ENCODE measurements at regions not wholly inside any gene's neighbourhood (a gene's known extent, or its start where the extent isn't known, plus 50 kb on each side); places are given as distances from the start of the nearest gene placed in this dataset.
"Not testable (repeated sequence)": the region's sequence is repeated elsewhere in the genome, so short reads cannot be mapped to it uniquely, and the experiment has no call there.

- in situ Hi-C loops (cut with MboI; ENCODE audit: low sequenced_read_pairs, unreplicated experiment): no loop called here
Measured at GRCh38 chr5:119968690-119969089, 339.3 kb downstream of the FAM170A start.

GRCh38 chr5:119987077-119987476 is 357.7 kb downstream of the FAM170A start:
- in situ Hi-C loops (cut with MboI; ENCODE audit: low sequenced_read_pairs, unreplicated experiment); DNase-seq (ENCODE audit: low spot score): not testable (repeated sequence)

More at GRCh38 chr5:119968690-119969089, 339.3 kb downstream of the FAM170A start:
- TF ChIP-seq CTCF (IDR thresholded peaks at IDR 0.05; ENCODE audit: borderline replicate concordance, control extremely low read depth, extremely low read depth, insufficient read depth, missing control alignments): no peak
- no peak for DNase-seq (ENCODE audit: low spot score)

GRCh38 chr5:119991625-119992024 is 362.3 kb downstream of the FAM170A start:
- no peak for TF ChIP-seq CTCF (IDR thresholded peaks at IDR 0.05; ENCODE audit: borderline replicate concordance, control extremely low read depth, extremely low read depth, insufficient read depth, missing control alignments)
- in situ Hi-C loops (cut with MboI; ENCODE audit: low sequenced_read_pairs, unreplicated experiment): no loop called here
- DNase-seq (ENCODE audit: low spot score): no peak

GRCh38 chr5:119996128-119996527 is 366.8 kb downstream of the FAM170A start:
- TF ChIP-seq CTCF (IDR thresholded peaks at IDR 0.05; ENCODE audit: borderline replicate concordance, control extremely low read depth, extremely low read depth, insufficient read depth, missing control alignments): no peak
- DNase-seq (ENCODE audit: low spot score): no peak
- in situ Hi-C loops (cut with MboI; ENCODE audit: low sequenced_read_pairs, unreplicated experiment): no loop called here

DNA sequence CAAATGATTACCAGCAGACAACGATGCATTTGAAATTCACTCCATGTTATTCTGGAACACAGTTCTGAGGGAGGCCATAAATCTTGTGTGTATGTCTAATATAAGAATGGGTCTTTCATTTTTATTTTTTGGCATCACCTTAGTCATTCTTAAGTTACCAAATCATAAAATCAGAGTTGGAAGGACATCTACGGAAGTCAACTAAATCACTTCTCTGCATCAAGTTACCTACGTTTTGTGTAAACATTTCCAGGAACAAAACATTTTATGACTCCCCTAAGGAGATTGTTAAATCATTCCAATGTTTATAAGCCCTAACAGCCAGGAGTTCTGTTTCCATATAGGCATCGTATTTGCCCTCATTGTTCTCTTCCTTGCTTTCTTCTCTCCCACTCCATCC is 378.2 kb downstream of the FAM170A start:
- in situ Hi-C loops (cut with MboI; ENCODE audit: low sequenced_read_pairs, unreplicated experiment): no loop called here
- no peak for DNase-seq (ENCODE audit: low spot score)
- no peak for TF ChIP-seq CTCF (IDR thresholded peaks at IDR 0.05; ENCODE audit: borderline replicate concordance, control extremely low read depth, extremely low read depth, insufficient read depth, missing control alignments)

DNA sequence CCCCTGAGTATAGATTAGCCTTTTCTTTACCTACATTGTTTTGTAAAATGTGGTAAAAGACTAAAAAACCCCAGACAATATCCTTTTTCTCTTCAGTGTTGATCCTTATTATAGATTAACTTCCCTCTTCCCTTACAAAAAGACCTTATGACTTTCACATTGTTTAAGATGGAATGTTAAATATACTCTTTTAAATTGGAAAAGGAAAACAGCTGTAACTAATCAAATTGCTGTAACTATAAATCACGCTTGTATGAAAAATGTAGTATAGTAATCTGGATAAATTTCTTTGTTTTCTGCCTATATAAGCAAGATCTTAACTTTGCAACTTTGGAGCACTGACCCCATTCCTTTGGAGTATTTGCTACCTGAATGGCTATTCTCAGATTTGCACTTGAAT is 383.1 kb downstream of the FAM170A start:
- DNase-seq (ENCODE audit: low spot score): no peak
- in situ Hi-C loops (cut with MboI; ENCODE audit: low sequenced_read_pairs, unreplicated experiment): no loop called here
- no peak for TF ChIP-seq CTCF (IDR thresholded peaks at IDR 0.05; ENCODE audit: borderline replicate concordance, control extremely low read depth, extremely low read depth, insufficient read depth, missing control alignments)

GRCh38 chr5:120014535-120014934 is 385.2 kb downstream of the FAM170A start:
- no peak for TF ChIP-seq CTCF (IDR thresholded peaks at IDR 0.05; ENCODE audit: borderline replicate concordance, control extremely low read depth, extremely low read depth, insufficient read depth, missing control alignments)

More at GRCh38 chr5:120014535-120014934, 385.2 kb downstream of the FAM170A start:
- DNase-seq (ENCODE audit: low spot score): no peak
- in situ Hi-C loops (cut with MboI; ENCODE audit: low sequenced_read_pairs, unreplicated experiment): no loop called here

All from GM13976 (cell line).